HG03442 (cell line): ENCODE measurements at regions not wholly inside any gene's neighbourhood (a gene's known extent, or its start where the extent isn't known, plus 50 kb on each side); places are given as distances from the start of the nearest gene placed in this dataset.

Source experiments
- ATAC-seq: cut with Tn5 transposase; IDR thresholded peaks from one replicate; pipeline ENCODE4 v1.9.1; 2021; ENCODE audit warnings: mild to moderate bottlenecking, moderate library complexity; ENCODE audit not compliant: unreplicated experiment

DNA sequence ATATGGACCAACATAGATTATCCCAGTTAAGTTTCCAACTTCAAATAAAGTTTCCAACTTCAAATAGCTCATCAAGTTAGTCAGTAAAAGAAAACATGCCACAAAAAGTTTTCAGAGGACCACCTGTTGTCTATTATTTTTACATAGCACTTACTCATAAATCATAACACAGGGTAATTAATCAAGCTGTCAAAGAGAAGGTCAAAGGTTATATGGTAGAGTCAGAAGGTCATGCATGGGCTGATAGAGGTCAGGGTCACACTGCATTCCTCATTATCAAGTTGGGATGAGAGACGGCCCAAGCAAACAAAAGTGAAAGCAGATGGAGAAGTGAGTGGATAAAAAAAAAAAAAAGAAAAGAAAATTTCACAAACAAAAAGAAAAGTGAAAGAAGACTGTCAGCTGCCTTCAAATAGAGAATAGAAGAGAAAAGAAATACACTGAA, 145.5 kb upstream of the POU5F2 start:
- no peak for ATAC-seq

DNA sequence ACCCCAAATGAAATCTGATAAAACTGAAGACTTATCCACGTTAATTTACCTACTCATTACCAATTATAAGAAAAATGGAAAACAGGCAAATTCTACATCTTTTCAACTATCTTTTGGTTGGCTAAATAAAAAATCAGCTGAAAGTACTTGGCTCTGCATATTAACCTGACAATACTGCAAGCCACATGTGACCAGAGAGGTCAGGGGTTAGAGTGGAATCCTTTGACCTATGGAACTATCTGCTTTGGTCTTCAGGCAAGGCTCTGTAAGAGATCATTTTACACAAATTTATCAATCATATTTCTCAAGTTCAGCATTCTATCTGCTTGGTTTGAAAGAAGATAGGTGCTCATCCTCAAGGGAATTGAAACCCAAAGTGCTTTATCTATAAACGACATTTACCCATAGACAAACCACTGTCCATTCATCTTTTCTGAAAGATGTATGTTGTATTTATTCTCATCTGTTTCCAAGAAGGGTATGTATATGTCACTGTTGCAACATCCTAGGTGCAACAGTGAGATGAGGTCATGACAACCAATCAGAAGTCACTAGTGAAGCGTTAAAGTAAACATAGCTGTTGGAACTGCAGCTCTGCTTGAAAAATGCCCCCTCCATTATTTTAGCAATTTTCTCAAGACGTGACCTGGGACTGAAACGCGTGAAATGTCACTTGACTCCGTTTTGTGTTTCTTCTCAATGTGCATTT, 144.9 kb upstream of the POU5F2 start:
- no peak for ATAC-seq

DNA sequence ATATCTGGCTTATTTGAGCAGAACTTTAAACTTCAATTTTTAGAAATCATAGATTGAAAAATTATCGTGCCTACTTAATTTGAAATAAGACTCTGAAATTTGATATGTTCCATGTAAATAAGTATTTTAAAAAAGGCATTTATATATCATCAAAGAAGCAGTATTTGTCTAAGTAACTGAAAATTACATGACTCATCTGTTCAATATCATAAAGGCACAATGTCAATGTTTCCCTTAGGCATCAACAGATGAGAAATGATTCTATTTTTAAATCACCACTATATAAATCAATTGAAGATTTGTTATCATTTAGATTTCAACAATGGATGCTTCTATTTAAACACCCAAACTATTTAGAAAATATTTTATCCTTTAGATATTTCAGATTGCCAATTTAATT, 142.9 kb upstream of the POU5F2 start:
- no peak for ATAC-seq

DNA sequence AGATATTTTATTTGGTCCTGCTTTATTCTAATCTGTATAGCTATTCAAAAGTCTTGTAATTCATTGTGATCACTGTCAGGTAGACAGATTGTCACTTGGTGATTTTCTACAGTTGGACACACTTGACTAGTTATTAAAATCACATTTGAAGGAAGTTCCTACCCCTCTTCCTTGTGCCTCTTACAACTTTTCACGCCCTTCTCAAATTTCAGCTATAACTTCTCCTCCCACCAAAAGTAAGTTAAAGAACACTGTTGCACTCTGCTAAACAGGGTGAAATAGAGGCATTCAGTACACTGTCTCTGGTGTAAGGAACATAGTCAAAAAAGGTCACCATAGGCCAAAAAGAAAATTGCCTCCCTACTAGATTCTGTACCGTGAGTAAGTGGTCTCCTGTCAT, 142.1 kb upstream of the POU5F2 start:
- ATAC-seq = no peak

DNA sequence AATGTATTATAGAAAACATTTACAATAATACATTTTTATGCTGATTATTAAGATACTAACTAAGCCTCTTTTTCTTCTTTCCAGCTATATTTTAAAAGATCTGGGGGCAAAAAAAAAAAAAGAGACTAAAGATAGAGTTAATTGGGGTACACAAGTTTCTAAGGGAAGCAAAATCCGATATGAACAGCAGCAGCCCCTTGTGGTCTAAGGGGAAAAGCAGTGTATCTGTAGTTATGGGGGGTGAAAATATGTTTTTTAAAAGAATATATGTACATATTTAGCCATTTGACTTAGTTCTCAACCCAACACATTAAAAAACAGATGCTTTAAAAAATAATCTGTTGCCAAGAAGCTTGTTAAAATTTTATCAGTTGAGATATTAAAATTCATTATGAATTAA, 134.3 kb upstream of the POU5F2 start:
- no peak for ATAC-seq

DNA sequence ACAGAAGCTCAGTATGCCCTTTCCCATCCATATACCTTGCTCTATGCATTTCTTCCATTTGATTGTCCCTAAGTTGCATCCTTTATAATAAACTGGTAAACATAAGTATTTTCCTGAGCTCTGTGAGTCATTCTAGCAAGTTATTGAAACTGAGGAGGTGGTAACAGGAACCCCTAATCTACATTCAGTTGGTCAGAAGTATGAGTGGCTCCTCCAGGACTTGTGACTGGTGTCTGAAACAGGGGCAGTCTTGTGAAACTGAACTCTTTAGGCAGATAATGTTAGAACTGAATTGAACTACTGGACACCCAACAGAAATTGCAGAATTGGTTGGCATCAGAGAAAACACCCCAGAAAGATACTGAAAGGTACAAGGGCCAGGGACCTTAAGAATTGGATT, 133.1 kb upstream of the POU5F2 start:
- ATAC-seq = peak; percentile 69

DNA sequence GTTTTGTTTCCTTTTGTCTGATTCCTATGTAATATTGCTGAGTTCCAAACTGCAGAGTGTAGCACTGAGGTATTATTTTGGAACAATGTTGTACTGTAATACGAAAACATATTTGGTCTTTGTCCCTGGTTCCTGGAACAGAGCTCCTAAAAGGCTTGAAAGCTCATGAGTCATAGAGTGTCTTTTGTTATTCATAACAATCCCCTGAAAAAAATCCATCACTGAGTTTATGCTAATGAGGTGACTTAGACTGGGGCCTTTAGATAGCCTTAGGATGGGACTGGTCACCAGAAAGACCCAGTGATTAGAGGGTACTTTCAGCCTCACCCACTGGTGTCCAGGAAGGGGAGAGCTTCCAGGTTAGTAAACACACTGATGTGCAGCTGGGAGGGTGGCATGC, 132.7 kb upstream of the POU5F2 start:
- ATAC-seq = peak; percentile 85

DNA sequence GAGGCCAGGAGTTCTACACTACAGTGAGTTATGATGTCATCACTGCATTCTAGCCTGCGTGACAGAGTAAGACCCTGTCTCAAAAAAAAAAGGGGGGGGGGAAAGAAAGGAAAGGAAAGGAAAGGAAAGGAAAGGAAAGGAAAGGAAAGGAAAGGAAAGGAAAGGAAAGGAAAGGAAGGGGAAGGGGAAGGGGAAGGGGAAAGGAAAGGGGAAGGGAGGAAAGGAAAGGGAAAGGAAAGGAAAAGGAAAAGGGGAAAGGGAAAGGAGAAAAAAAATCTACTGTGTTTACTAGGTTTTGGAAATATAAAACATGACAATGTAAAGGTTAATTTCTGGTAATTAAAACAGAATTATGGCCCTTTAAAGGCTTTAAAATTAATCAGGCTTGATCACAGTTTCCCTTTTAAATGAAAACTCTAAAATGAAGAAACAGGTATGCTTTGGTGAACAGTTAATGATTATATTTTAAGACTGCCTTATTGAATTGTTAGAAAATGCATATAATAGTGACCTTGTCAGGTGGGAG, 131.9 kb upstream of the POU5F2 start:
- no peak for ATAC-seq

DNA sequence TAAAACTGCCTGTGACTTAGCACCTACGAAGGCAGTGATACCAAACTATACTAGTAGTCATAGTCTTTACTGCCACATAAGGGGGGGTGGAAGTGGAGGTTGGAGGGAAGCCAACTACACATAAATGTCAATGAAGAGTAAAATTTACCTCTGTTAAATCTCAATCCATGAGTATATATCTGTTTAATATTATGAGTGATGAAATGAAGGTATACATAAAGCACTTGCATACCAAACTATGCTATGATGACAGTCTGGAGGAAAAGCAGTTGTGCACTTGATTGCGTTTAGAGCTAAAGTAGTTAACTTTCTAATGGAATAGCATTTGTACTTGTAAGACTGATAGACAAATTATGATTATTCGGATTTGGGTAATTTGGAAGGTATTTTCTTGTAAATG, 129.2 kb upstream of the POU5F2 start:
- no peak for ATAC-seq

DNA sequence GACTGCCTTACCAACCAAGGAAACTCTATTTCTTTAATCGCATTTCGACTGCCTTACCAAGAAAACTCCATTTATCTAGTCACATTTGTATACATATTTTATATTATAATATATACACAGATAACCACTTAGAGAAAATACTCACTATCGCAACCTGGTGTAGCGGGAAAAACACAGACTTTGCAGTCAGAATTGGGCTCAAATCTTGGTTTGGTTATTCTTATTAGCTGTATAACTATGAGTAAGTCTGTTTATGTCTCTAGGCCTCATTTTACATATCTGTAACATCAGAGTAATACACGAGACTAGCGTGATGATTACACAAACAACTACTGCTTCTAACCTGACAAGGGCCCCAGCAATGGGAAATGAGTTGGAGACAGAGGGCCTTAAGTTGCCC, 127.5 kb upstream of the POU5F2 start:
- ATAC-seq = no peak

DNA sequence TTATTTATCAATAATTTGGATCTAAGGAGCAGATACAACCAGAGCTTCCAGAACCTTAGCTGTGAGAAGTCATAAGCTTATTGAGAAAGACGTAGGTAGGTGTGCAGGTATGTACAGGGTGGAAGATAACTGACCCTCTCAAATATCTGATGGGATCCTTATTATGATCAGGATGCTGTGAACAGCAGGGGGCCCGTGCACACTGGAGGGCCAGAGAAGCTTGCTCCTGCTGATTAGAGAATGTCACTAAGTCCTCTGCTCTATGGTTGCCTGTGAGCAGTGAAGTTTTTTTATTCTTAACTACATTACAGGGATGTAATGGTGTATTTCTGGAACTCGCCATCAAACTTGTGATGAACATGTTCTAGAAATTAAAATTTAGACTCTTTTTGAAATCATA, 108.9 kb upstream of the POU5F2 start:
- ATAC-seq = no peak

DNA sequence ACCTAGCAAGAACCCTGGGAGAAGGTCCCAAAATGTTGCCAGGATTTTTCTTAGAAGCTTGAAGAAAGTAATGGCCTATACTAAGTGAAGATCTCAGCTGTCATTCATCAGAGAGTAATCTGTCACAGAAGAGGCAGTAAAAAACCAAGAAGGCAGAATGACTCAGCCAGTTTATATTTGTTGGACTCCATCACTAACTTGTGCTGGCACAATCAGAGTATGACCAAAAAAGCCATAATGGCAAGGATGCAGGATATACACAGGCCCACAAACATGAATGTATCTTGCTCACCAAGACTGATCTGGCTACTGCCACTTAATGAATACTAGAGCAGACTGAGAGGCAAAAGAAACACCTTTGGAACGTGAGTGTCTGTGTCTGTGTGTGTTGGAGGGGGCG, 104.0 kb upstream of the POU5F2 start:
- ATAC-seq = no peak

DNA sequence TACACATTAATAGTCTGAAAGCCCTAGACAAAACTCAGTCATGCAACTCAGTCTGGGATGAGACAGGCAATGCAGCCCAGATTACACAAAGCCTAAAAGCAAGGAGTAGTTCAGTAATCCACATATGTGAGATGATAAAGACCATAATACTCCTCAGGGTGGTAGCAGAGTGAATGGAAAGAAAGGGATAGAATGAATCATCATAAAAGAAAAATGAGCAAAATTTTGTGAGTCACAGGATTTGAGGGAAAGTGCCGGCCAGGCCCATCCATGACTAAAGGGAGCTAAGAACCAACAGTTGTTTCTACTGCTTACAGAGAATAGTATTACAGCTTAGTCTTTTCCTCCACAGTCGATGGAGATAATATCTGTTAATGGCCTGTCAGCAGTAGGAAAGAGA, 90.0 kb upstream of the POU5F2 start:
- ATAC-seq = no peak

DNA sequence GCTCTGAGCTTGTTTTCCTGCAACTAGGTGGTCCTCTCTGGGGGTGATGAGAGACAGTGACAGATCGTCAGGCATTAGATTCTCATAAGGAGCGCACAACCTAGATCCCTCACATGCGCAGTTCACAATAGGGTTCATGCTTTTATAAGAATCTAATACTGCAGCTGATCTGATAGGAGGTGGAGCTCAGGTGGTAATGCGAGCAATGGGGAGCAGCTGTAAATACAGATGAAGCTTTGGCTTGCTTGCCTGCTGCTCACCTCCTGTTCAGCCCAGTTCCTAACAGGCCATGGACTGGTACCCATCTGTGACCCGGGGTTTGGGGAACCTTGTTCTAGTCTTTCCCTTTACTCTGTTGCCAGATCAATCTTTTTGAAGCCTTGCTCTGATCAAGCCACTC, 89.5 kb upstream of the POU5F2 start:
- ATAC-seq = no peak

DNA sequence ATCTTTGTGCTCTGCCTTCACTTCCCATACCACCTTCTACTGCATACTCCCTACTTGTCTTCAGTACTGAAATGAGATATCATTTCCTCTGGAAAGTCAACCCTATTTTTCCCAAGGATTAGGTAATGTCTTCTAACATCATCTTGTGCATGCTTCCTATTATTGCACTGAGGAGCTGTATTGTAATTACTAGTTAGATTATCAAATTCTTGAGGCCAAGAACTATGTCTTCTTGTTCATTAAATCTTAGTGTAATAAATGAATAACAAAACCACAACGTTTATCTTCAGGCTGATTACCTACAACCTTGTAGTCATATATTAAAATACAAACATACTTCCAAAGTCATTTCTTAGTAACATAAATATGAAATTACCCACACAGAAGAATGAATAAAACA, 87.9 kb upstream of the POU5F2 start:
- ATAC-seq = no peak

DNA sequence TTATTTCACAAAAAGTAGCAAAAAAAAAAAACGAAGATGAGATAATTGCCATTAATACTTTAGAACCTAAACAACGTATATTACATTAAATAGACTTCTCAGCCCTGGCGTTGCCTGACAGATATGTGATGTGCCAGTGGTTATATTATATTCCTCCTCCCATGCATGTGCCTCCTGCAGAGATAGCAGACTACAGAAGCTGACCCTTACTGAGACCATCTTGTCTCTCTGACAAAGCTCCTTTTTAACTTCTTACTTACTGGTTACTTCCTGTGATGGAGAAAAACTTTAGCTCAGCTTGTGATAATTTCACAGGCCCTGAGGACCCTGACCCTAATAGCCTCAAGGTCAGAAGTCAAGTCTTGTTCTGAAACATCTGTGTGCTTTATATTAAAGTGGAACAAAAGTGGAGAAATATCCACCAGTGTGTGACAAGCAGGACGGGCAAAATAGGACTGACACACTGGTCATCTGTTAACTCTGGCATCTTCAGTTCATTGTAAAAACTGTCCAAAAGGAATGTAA, 80.6 kb upstream of the POU5F2 start:
- no peak for ATAC-seq

DNA sequence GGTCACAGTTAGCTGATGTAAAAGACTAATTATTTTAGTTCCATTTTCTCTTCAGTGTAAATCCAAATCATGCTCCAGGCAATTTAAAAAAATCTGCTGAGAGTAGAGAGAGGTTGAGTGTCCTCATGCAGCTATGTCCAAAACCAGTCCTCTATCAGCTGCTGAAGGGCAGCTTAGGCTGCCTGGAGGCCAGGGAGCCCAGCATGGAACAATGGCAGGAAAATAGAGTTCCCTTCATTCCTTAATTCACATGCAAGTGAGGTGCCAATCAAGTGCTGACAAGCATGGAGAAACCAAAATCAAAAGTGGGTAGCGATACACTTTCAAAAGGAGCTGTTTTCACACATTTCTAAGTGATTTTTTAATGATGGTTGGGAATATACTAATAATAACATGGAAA, 78.3 kb upstream of the POU5F2 start:
- ATAC-seq = no peak

DNA sequence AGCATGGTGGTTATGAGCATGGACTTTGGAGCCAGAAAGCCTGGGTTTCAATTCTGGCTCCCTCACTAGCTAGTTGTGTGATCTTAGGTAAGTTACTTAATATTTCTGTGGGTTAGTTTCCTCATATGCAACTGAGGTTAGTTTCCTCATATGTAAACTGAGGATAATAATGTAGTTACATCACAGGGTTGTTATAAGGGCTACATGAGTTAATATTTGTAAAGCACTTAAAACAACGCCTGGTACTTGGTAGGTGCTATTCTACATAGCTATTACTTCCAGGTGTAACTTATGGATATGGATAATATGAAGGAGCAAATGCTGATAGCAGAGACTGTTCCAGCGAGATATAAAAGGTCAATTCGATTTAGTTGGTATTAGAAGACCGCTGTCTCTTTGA, 69.4 kb upstream of the POU5F2 start:
- ATAC-seq = no peak

DNA sequence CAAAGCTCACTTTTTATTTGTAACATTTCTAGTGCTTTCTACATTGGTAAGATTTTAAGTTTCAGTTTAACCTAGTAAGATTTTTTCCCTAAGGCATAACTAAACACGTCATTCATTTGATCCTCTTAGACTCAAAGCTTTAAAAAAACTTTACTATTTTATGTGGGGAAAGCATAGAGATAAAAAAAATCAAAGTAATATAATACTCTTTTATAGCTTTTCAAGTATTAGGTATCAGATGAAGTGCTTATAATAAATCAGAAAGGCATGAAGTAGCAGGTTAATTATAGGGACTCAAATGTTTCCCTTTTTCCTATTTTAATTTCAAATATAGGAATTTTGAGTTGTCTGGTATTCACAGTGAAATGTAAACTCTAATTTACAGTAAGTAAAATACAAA, 68.0 kb upstream of the POU5F2 start:
- ATAC-seq = no peak

DNA sequence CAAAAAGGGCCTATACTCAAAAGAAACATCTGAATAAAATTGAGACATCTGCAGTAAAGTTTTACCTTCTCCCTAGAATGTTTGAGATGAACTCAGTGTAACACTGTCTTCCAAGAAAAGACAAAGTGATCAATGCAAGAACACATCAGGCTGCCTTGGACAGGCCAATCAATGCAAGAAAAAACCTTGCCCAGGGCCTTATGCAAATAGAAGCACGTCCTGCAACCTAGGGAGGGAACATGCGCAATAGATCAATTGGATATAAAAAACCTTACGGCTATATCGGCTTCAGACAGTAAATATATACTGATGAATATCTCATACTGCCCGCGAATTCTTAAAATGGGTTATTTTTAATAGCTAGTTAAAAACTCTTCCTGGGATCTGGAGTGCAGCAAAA, 66.4 kb upstream of the POU5F2 start:
- ATAC-seq = no peak

DNA sequence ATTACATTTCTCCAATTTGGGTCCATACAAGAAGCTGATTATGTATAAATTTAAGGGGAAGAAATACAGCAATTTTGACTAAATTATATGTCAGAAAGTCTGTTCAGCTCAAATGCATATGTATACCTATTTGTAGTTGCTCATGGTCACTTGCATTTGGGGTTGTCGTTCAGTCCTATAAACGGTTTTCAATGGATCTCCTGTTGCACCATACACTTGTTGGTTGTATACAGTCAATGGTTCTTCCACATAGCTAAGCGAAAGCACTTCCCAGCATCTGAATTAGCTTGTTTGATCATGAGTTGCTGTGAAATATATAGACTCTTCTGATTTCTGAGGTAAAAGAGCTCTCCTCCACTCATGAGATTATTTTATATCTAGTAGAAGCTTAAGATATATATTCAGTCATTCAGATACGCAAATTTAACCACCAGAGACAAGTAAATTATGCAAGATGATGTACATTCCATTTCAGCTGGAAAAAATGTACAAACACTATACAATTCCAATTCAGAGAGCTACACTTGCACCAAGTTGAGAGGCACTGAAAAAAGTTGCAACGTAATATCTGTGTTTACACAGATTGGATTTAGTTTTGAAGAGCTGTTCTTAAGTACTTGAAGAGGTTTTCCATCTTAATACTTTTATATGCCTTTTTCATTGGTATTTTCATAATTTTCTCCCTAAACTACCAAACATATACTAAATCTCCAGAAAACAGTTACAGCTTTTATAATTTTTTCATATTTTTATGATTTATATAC, 64.4 kb upstream of the POU5F2 start:
- no peak for ATAC-seq
